Stomach (tissue), 4 donors: ENCODE measurements at regions not wholly inside any gene's neighbourhood (a gene's known extent, or its start where the extent isn't known, plus 50 kb on each side); places are given as distances from the start of the nearest gene placed in this dataset.
"Not testable (repeated sequence)": the region's sequence is repeated elsewhere in the genome, so short reads cannot be mapped to it uniquely, and the experiment has no call there.

ENCODE experiments used
- POLR2AphosphoS5 ChIP-seq, 3 donors: sonication (generic); formaldehyde crosslinking; IDR thresholded peaks; one replicate each; pipeline ENCODE4 v1.6.1; 2016; ENCODE audit warnings: antibody characterized with exemption in 3 of 3
- TF ChIP-seq, protein P1 (sequence below), 7 experiments: fragments of 450-650 bp in 4 of 7; fragments of 200-600 bp in 3 of 7; sonication (generic) in 3 of 7; IDR thresholded peaks; one replicate each; pipeline ENCODE4 v1.5.1; 2016 to 2019; ENCODE audit warnings: antibody characterized with exemption in 7 of 7, control low read depth in 2 of 7, mild to moderate bottlenecking in 1 of 7

DNA sequence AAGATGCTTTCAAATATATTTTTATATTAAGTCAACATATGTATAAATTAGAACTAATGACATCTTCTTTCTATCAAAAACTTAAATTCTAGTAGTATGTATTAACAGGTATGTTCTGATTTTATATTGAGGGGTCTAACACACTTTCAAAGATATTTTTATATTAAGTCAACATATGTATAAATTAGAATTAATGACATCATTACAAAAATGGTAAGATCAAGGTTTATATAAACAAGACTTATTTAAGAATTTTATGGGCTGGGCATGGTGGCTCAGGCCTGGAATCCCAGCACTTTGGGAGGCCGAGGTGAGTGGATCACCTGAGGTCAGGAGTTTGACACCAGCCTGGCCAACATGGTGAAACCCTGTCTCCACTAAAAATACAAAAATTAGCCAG lies 194.6 kb upstream of the CXCR4 start:
- TF ChIP-seq, protein P1, sequence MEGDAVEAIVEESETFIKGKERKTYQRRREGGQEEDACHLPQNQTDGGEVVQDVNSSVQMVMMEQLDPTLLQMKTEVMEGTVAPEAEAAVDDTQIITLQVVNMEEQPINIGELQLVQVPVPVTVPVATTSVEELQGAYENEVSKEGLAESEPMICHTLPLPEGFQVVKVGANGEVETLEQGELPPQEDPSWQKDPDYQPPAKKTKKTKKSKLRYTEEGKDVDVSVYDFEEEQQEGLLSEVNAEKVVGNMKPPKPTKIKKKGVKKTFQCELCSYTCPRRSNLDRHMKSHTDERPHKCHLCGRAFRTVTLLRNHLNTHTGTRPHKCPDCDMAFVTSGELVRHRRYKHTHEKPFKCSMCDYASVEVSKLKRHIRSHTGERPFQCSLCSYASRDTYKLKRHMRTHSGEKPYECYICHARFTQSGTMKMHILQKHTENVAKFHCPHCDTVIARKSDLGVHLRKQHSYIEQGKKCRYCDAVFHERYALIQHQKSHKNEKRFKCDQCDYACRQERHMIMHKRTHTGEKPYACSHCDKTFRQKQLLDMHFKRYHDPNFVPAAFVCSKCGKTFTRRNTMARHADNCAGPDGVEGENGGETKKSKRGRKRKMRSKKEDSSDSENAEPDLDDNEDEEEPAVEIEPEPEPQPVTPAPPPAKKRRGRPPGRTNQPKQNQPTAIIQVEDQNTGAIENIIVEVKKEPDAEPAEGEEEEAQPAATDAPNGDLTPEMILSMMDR (IDR thresholded peaks at IDR 0.05): not testable (repeated sequence)
- TF ChIP-seq POLR2AphosphoS5 (IDR thresholded peaks at IDR 0.05): not testable (repeated sequence)
